NCI-H2171 (cell line): ENCODE measurements at regions not wholly inside any gene's neighbourhood (a gene's known extent, or its start where the extent isn't known, plus 50 kb on each side); places are given as distances from the start of the nearest gene placed in this dataset.

Experiments used
- DNase-seq: peaks from one replicate; lab custom pipeline; 2025; lab: John Stamatoyannopoulos, UW

DNA sequence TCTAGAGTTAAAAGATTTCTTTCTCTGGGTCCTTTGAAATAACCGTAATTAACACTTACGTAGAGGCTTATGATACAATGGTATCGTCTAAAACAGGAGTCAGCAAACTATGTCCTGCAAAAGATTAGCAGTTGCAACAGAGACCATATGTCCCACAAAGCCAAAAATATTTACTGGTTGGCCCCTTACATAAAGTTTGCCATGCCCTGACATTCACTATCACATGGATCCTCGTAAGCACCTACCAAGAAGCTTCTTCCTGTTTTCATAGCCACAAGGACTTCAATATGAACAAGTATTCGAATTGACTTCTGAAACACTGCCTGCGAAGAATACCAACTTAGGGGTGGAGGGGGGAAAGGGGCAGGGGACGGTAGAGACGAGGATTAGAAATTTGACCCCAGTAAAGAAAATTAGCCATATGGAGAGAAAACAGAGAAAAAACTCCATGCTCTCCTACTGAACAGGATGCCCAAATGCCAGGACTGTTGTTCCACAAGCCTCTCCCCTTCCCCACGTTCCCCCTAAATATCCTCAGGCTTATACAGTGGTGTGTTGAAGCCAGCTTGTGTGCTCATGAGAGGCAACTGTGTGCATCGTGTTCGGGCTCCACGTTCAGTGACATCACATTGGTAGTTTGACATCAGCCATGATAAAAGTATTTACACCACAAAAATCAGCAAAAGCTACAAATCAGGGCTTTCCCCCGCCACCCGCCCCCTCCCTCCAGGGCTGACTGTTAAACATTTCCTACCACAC, 144.1 kb upstream of the HES1 start:
- no peak for DNase-seq

DNA sequence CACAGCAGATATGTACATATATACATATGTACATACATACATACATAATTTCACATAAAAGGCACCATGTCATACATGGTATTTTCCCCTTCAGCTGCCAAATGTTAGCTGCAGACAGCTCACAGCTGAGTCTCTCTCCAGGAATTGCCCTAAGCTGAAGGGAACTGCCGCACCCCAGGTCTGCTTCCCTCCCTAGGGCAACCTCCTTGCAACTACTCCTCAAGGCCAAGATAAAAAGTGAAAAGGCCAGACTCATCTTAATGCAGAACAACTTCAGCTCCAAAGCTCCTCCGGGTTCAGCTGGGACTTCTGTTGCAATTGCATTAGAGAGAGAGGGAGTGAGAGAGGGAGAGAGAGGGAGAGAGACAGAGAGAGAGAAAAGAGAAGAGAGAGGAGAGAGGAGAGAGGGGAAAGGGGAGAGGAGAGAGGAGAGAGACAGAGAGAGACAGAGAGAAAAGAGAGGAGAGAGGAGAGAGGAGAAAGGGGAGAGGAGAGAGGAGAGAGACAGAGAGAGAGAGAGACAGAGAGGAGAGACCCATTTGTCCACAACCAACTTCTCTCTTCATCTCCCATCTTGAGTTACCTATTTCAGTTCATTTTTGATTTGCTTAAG, 143.4 kb upstream of the HES1 start:
- no peak for DNase-seq

DNA sequence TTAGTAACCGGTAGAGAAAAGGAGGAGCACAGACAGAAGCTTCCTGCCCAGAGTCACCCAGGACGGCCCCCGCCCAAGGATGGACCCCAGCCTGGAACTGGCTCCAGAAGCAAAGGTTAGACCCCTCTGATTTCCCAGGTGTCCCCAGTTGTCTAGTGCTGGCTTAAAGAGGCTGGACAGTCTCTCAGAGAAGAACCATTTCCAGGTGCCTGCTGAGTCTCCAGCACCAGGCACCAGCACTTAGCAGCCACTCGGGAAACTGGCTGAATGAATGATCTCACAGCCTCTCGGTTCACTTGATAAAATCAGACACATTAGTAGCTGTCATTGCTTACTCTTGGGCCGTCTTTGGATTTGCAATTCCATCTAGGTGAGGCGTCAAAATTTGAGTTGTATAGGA, 139.7 kb upstream of the HES1 start:
- no peak for DNase-seq

DNA sequence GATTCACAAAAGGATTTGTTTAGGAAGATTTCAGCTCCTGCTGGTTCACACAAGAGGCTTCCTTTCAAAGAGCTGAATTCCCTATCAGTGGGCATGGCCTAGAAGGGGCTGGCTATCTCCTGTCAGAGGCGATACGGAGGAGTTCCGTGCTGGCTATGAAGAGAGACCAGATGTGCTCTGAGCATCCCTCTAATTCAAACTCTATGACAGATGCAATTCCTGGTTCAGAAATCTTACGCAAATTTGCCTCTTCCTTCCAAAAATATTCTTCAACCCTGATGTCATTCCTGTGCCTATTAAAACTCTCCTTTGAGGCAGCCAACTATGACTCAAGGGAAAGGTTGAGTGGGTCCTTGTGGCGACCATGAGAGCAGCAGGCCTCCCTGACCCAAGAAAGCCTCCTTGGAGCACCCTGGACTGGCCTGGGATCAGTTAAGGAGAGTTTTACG, 139.3 kb upstream of the HES1 start:
- DNase-seq = no peak

DNA sequence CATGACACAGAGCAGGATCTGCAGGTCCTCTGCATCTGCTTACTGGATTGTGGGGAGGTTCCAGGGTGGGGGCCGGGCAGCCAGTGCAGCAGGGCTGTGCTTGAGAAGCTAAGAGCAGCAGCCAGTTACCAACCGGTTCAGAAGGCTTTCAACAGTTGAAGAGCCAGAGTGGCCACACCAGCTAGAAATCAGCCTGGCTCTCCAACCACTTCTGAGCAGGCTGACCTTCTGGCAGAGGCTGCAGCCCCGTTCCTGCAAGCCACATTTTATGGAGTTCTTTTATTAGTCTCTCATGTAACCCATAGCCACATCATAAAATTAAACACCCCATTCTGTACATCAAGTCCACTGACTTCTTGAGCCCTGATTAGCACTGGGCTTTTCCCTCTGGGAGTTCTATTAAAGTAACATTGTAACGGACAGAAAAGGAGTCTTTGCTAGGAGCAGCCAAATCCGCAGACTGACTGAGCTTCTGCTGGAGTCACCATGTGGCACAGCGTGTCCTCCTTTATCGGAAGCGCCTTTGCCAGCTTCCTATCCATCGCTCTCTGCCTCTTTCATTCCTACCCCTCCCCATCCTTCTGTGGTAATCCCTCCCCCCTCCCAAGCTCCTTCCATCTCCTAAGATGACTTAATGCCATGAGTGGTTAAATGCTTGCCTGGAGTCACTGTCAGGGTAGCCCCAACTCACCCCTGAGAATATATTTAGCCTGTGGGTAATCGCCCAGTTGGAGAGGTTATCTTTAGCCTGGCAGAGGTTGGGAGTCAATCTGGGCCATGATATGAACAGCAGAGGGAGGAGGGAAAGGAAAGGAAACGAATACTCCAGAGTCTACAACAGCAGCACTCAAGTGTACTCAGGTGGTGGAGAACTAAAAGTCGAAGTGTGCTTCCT, 138.5 kb upstream of the HES1 start:
- no peak for DNase-seq

DNA sequence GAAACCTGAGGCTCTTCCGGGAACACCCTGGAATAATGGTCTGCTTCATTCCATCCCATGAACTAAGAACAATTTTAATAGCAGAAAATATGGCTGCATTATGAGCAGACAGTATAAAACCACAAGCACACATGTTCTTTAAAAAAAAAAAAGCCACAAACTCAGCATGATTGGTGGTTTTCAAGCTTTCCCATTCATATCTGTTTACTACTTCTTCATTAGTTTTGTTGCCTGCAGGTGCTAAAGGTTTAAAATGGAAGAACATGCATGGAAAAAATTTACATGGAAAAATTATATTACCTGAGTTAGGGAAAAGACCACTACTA, 137.9 kb upstream of the HES1 start:
- DNase-seq = no peak

DNA sequence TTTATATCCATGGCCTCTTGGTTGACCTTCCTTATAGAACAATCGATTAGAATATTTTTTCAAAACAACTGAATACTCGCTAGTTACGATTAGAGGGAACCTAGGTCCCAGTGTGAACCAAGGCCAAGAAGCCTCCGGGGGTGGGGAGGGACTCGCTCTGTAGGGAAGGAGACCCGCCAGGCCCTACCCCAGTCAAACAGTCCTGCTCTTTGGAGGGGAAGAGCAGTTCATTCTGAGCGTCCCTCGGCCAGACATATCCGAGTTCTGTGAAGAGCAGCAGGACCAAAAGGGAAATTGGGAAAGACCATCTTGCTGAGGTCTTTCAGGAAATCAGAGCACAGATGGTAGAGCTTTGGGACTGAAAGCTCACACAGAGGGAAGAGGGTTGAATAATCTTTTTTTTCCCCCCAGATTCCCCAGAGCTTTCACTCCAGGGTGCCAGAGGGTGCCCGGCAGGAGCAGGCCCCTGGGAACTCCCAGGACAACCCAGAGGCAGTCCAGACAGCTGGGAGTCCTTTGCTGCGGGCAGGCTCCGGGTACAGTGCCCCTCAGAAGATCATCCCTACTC, 137.2 kb upstream of the HES1 start:
- DNase-seq = no peak

DNA sequence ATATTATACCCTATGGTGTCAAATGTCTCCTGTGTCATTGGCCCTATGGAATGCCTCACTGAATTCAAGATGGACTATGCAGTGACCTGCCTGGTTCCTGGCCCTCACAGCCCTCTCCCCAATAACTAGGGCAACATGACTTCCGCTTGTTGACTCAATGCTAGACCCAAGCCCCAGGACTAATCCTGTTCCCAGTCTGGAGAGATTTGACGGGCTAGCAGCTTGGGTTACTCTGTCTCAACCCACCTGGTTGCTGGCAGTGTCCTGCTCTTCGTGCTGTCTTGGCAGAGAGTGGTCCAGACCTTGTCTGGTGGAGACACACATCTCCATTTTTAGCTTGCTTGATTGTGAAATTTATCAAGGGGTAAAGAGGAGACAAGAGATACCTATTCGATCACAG, 135.8 kb upstream of the HES1 start:
- no peak for DNase-seq

DNA sequence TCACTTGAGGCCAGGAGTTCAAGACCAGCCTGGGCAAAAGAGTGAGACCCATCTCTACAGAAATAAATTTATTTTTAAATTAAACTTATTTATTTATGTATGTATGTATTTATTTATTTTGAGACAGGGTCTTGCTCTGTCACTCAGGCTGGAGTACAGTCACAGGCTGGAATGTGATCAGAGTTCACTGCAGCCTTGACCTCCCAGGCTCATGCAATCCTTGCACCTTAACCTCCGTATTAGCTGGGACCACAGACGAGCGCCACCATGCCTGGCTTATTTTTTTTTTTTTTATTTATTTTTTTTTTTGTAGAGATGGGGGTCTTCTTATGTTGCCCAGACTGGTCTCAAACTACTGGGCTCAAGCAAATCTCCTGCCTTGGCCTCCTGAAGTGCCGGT, 135.2 kb upstream of the HES1 start:
- no peak for DNase-seq

DNA sequence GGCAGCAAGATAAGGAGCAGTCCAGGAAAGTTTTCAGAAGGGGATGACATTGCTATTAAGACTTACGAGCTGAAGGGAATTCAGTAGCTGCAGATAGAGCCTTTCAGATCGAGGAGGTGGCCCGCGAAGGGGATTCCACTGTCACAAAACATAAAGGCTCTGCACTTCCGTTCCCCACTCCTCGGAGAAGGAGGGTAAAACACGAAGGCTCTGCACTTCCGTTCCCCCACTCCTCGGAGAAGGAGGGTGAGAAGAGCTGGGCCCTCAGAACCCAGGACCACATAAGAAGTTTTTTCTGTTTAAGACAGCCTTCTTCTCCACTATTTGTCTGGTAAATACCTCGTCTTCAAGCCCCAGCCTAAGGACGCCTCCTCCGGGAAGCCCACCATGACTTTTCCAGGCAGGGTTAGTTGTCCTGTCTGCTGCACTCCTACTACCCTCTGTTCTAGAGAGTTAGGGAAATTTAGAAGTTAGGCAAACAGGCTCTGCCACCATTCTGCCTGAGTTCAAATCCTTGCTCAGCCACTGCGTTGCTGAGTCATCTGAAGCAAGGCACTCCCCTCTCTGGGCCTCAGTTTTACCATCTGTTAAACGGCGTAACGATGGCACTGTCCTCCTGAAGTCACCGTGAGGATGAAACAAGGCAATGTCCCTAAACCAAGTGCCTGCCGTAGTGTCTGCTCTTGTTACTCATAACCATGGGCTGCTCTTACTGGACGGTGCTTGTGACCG, 134.1 kb upstream of the HES1 start:
- DNase-seq = no peak

DNA sequence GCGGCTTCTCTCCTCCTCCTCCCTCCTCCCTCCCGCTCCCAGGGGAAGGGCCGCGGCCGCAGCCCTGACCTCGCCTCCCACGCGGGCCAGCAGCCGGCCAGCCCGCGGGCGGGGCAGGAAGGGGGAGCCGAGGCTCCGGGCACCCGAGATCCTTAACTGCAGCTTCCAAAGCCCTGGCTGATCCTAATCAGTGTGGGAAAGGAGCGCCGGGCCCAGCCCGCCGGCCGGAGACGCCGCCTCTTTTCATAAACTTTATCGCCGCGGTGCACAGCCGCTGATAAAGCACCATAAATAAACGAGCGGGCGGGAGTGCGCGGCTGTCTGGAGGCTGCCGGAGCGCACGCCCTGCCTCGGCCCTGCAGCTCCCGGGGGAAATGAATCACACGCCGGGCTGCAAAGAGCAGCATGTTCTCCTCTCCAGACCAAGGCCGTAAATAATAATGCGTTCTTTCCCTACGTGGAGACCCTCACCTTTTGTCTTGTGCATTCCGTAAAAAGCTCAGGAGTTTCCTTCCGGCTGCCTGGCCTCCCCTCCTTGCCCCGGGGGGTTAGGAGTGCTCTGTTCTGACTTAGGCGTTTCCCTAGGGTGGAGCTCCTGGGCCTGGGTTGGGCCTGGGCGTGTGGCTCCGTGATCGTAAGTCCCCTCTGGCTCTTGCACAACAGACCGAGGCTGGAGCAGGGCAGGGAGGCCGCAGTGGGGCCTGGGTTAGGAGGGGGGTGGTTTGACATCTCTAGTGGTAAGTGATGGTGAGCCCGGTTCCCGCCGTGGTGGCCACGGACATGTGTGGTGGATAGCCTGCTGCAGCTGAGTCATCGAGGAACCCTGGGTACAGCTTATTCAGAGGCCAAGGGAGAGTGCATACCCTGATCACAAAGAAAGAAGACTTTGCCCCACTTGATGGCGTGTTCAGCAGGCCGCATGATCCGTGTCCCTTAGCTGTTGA, 132.6 kb upstream of the HES1 start:
- DNase-seq = no peak

DNA sequence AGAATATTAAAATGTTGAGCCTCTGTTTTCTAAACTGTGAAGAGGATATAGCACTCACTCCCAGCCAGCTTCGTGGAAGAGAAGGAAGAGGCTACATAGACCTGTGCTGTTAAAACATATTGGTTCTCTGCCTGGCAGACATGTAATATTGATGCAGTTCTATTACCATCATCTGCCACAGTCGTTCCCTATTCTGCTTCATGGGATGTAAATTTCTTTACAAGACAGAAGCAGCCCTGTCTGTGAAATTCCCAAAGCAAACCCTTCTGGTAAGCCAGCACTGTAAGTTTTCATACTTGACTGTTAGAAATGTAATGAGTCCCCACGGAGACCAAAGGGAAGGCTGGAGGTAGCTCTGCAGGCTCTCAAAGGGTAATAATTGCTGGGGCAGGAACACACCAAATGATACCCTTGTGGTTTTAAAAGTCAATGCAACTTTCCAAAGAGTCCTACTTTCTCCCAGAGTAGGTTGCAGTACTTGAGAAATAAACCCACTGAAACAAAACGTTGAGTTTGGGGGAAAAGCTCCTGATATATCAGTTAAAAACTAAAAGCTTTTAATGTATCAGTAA, 129.9 kb upstream of the HES1 start:
- DNase-seq = no peak

DNA sequence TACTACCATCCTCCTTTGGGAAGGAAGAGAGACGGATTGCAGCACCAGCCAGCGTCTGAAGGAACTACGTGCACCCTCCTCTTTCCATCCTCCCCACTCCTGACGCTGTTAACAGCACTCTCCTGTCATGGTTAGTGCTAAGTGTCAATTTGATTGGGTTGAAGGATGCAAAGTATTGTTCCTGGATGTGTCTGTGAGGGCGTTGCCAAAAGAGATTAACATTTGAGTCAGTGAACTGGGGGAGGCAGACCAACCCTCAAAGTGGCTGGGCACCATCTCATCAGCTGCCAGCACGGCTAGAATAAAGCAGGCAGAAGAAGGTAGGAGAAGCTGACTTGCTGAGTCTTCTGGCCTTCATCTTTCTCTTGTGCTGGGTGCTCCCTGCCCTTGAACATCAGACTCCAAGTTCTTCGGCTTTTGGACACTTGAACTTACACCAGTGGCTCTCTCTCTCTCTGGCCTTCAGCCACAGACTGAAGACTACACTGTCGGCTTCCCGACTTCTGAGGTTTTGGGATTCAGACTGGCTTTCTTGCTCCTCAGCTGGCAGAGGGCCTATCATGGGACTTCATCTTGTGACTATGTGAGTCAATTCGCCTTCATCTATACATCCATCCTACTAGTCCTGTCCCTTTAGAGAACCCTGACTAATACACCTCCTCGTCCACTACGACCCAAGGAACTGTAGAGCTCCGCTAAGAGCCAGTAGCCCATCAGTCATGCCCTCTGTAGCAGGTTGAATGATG, 128.2 kb upstream of the HES1 start:
- DNase-seq = no peak

DNA sequence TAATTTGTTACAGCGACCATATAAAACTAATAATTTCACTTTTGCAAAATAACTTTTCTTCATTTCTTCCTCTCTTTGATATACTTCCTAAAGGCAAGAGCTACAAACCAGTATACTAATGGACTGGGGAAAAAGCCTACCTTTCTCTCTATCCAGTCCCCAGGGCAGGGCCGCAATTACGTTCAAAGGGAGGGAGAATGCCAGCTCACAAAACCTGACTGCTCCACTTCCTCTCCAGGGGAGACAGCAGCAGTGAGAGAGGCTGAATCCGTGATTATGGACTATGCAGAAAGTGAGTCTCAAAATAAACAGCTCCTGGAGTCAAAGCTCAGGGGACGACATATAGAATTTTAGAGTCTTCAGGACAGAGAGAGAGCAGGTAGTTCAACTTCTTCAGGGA, 126.9 kb upstream of the HES1 start:
- no peak for DNase-seq

DNA sequence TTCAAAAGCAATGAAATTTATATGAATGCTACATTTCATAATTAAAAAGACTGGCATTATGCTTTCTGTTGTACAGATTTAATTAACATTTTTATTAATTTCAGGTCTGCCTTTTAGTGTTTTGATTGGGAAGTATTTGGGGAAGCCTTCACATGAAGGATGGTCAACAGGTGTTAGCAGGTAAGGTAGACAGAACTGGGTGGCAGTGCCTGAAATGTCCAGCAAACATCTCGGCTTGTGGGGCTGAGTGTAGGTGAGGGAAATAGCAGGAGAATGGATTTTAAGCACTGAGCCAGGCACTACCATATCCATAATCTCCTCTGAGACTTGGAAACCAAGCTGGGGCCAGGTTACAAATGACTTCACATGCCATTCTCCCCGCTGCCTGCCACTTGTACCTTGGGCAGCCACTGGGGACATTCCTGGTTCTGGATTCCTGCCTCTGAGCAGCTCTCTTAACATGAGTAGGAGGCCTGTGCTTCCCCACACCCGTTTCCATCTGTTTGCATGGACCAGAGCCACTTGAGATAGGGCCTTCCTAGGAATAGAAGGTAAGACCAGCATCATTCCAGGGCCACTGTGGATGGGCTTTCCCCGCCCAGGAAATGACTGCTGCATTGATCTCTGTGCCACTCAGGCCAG, 125.9 kb upstream of the HES1 start:
- DNase-seq = peak; percentile 17

DNA sequence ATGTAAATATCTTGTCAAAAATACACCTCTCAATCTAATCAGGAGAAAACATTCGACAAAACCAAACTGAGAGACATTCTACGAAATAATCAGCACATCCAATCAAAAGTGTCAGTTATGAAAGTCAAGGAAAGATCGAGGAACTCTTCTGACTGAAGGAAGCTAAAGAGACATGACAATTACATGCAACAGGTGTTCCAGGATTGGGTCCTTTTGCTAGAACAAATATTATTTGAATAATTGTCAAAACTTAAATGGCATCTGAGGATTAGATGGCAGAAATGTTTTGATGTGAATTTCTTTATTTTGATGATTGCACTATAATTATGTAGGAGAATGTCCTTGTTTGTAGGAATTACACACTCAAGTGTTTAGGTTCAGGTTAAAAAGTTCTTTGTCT, 124.1 kb upstream of the HES1 start:
- no peak for DNase-seq

DNA sequence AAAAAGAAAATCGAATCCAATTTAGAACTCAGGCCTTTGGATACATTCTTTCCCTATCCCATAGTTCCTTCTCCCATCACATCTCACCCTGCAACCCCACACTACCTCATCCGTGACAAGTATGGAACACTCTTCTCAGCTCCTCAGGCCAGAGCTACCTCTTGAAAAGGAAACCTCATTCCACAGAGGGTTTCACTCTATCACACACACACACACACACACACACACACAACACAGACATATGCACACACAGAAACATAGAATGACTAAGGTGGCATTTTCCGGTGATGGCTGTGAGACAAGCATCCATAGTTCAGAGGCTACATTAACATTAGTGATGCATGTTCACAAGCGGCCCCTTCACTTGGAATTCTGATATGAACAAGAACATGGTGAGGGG, 122.0 kb upstream of the HES1 start:
- no peak for DNase-seq

DNA sequence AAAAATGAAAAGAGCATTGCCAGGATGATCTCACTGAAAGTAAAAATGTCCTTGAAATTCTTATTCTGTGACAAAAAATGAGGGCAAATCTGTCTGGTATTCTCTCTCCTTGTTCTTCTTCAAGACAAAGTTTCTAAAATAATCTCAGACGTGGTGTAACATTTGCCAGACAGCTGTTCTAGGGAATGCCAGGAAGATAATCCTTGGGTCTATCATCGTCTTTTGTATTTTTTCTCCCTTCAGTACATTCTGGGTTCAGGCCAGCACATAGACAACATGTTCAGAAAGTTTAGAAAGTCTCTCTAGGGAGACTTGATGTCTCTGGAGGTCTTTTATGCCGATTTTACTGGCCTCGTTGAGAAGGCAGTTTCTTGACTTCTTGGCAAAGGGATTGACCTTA, 121.2 kb upstream of the HES1 start:
- no peak for DNase-seq

DNA sequence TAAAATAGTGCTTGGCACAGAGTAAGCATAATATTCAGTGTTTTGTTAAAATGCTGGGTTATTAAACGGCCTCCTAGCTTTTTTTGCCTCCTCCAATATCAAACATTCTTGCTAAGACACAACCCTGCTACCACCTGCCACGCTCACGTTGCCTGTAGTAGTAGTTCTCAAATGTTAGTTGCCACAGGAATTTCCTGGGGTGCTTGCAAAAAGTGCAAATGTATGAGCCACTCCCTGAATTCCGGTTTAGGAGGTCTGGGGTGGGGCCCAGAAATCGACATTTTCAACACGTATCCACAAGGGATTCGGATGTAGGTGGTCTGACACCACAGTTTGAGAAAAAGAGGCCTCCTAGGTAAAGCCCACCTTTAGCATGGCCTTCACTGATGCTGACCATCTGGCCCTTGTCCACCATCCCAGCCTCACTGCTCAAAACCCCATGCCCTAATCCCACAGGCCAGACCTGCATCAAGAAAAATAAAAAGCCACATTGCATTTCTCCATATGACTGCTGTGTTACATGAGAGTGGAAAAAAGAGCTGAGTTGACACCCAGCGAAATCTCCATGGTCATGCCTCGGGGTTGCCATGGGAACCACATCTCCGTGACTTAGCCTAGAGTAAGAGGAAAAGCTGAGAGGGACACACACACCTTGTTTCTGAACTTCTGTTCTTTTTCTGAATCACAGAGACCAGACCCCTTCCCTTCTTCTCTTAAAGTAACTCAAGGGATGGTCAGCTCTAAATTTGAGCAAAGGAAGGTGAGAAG, 116.4 kb upstream of the HES1 start:
- no peak for DNase-seq
